ENCODE measurements at regions not wholly inside any gene's neighbourhood (a gene's known extent, or its start where the extent isn't known, plus 50 kb on each side); places are given as distances from the start of the nearest gene placed in this dataset.

DNA sequence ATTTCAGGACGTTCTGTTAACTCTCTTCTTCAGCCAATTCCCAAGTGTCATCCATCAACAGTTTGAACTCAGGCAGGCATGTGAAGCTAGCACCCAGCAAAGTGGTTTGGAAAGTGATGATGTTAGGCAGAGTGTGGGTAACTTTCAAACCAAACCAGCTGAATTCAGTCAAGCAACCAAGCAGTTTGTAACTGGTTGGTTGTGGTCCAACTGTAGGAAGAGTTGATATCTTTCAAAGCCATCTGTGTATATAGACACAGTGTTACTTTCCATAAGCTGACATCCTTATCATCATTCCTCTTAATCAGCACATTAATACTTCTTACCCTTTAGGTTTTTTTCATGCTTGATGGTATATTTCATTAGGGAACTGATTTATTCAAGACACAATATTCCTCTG is 72.2 kb upstream of the NUPR2 start:
- Mint-ChIP-seq H3K9me3 (no peaks in the 10 kb centered on the region), H3K27ac (no peak overlapping the region), H3K36me3 (ENCODE audit: low read depth) (no peaks in the 10 kb centered on the region), H3K4me3 (no peak overlapping the region), H3K27me3 (peaks cover 3% of the 10 kb centered on the region), H3K4me1 (ENCODE audit: low read depth) (no peaks in the 10 kb centered on the region)
- intact Hi-C loops (cut with micrococcal nuclease), result no loop called here
- no peak for TF ChIP-seq CTCF (IDR thresholded peaks at IDR 0.05)
- ATAC-seq (no peak), DNase-seq (no peak)
- ChIA-PET POLR2A (interaction anchor here (1.2 kb wide), 1 partner anchor 817 kb away, joined by 3 read pairs; no protein-coding TSS in a partner anchor), CTCF (no interaction called here)

DNA sequence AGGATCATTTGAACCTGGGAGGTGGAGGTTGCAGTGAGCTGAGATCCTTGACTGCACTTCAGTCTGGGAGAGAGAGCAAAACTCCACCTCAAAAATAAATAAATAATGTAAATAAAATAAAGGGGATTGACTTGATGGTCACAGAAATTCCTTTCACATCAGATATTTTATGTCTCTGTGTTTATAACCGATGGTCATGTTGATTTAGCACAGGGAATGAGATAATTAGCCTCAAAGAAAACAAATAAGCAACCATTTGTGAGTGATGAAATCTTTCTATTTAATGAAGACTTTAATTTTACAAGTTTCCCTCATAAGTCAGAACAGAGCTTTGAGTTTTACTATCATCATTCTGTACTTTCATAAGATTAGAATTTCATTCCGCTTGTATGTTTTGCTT is 64.8 kb upstream of the NUPR2 start:
- no peak for DNase-seq
- CTCF ChIA-PET, result no interaction called here
- TF ChIP-seq CTCF (IDR thresholded peaks at IDR 0.05), result no peak
- Mint-ChIP-seq H3K9me3 (no peaks in the 10 kb centered on the region), H3K27me3 (peaks cover 8% of the 10 kb centered on the region), H3K4me1 (ENCODE audit: low read depth) (no peaks in the 10 kb centered on the region), H3K27ac (no peak overlapping the region), H3K36me3 (ENCODE audit: low read depth) (no peaks in the 10 kb centered on the region), H3K4me3 (no peak overlapping the region)
- intact Hi-C loops (cut with micrococcal nuclease), result no loop called here
- POLR2A ChIA-PET, result no interaction called here
- ATAC-seq, result no peak

GRCh38 chr7:56175771-56176170 is 59.6 kb upstream of the NUPR2 start:
- intact Hi-C loops (cut with micrococcal nuclease), result no loop called here
- H3K36me3 Mint-ChIP-seq (ENCODE audit: low read depth), result no peaks in the 10 kb centered on the region

GRCh38 chr7:56174875-56175760 is 58.9 kb upstream of the NUPR2 start:
- no peak overlapping the region for H3K27ac Mint-ChIP-seq
- no peak for ATAC-seq
- no peak for DNase-seq
- no peaks in the 10 kb centered on the region for H3K9me3 Mint-ChIP-seq
- POLR2A ChIA-PET, result no interaction called here
- intact Hi-C loops (cut with micrococcal nuclease), result no loop called here
- CTCF ChIA-PET, result no interaction called here
- H3K36me3 Mint-ChIP-seq (ENCODE audit: low read depth), result no peaks in the 10 kb centered on the region
- no peak overlapping the region for H3K4me3 Mint-ChIP-seq
- no peaks in the 10 kb centered on the region for H3K4me1 Mint-ChIP-seq (ENCODE audit: low read depth)
- H3K27me3 Mint-ChIP-seq, result peaks cover 21% of the 10 kb centered on the region
- no peak for TF ChIP-seq CTCF (IDR thresholded peaks at IDR 0.05)

More at GRCh38 chr7:56175771-56176170, 59.6 kb upstream of the NUPR2 start:
- CTCF ChIA-PET, result no interaction called here
- no peaks in the 10 kb centered on the region for H3K9me3 Mint-ChIP-seq
- ATAC-seq (no peak), DNase-seq (no peak)
- no peak overlapping the region for H3K27ac Mint-ChIP-seq
- POLR2A ChIA-PET, result no interaction called here
- H3K4me3 Mint-ChIP-seq, result no peak overlapping the region
- no peaks in the 10 kb centered on the region for H3K4me1 Mint-ChIP-seq (ENCODE audit: low read depth)
- peaks cover 21% of the 10 kb centered on the region for H3K27me3 Mint-ChIP-seq
- TF ChIP-seq CTCF (IDR thresholded peaks at IDR 0.05), result no peak

DNA sequence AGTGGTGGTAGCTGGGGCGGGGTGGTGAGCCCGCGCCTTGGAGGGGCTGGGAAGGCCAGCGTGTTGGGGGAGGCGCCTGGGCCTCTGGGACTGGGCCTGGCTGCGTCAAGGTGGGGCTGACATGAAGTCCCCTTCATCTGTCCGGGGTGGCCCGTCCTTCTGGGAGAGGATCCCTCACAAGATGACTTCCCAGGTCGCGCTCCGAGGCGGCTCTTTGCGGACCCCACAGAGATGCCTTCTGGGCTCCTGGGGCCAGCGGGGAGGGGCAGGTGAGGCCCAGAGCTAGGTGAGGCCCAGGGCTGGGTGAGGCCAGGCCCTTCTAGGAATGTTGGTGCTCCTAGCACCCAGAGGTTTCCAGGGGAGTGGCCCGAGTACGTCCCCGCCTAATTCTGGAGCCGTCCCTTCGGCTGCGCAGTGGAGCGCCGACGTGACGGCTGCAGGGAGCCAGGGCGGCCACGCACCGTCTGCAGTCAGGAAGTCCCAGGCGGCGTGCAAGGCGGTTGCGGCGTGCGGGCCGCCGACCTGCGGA is 58.2 kb upstream of the NUPR2 start:
- DNase-seq, result no peak
- H3K9me3 Mint-ChIP-seq, result no peaks in the 10 kb centered on the region
- intact Hi-C loops (cut with micrococcal nuclease), result no loop called here
- no peak for TF ChIP-seq CTCF (IDR thresholded peaks at IDR 0.05)
- H3K36me3 Mint-ChIP-seq (ENCODE audit: low read depth), result no peaks in the 10 kb centered on the region
- no peak overlapping the region for H3K27ac Mint-ChIP-seq
- ATAC-seq, result no peak
- peaks cover 21% of the 10 kb centered on the region for H3K27me3 Mint-ChIP-seq
- no peaks in the 10 kb centered on the region for H3K4me1 Mint-ChIP-seq (ENCODE audit: low read depth)
- ChIA-PET POLR2A (no interaction called here), CTCF (no interaction called here)
- no peak overlapping the region for H3K4me3 Mint-ChIP-seq

All from activated CD8-positive, alpha-beta T cell treated with anti-CD3 and anti-CD28 coated beads for 36 hours (primary cell).